Endothelial cell of umbilical vein (primary cell): ENCODE measurements at regions not wholly inside any gene's neighbourhood (a gene's known extent, or its start where the extent isn't known, plus 50 kb on each side); places are given as distances from the start of the nearest gene placed in this dataset.

Experiments used
- BruUV-seq: library from RNA; stranded (reverse); fragments of 400-500 nt; replicated peaks from 2 replicates; lab custom pipeline; 2021; lab: Mats Ljungman, UMichigan
- CTCF ChIA-PET: fragments of 300-600, 350-600 bp; sonication (Branson Sonifier 250); formaldehyde crosslinking; loops from one replicate; lab custom pipeline; 2021; ENCODE audit warnings: antibody characterized with exemption, inconsistent platforms; lab: Charles Lee
- POLR2A ChIA-PET: fragments of 300-600, 350-600 bp; sonication (Branson Sonifier 250); formaldehyde crosslinking; loops from one replicate; lab custom pipeline; 2021; ENCODE audit warnings: antibody characterized with exemption, inconsistent platforms; lab: Charles Lee
- DNase-seq: peaks from one replicate; pipeline ENCODE4 v3.0.0-alpha.2; 2011; ENCODE audit warnings: low read depth, low spot score
- FAIRE-seq: peaks from 2 replicates; lab custom pipeline; 2011; peaks lifted over from hg19 to GRCh38; lab: Jason Lieb, UNC
- H2AFZ ChIP-seq: 2 replicates; pipeline ENCODE4 v1.6.0; 2012; ENCODE audit warnings: low read depth, low read length, control low read depth, inconsistent platforms
- H3K27ac ChIP-seq: 2 replicates; pipeline ENCODE4 v1.5.1; 2011; ENCODE audit warnings: low read depth, mild to moderate bottlenecking, control low read depth, low read length, moderate library complexity; ENCODE audit not compliant: insufficient read depth
- H3K27me3 ChIP-seq, 2 experiments: 2 replicates each; pipeline versions ENCODE4 v1.6.0 to v1.6.1; 2011; ENCODE audit warnings: low read length in 2 of 2, mixed read lengths in 1 of 2; ENCODE audit not compliant: control insufficient read depth in 2 of 2, insufficient read depth in 2 of 2
- H3K36me3 ChIP-seq, 2 experiments: 2 replicates in 1 of 2; 3 replicates in 1 of 2; pipeline ENCODE4 v1.5.1; 2011; ENCODE audit warnings: low read length in 2 of 2, mild to moderate bottlenecking in 1 of 2, moderate library complexity in 1 of 2; ENCODE audit not compliant: control insufficient read depth in 2 of 2, insufficient read depth in 2 of 2; ENCODE audit errors: extremely low read depth in 1 of 2
- H3K4me1 ChIP-seq: 3 replicates; pipeline ENCODE4 v1.5.1; 2011; ENCODE audit warnings: mild to moderate bottlenecking, low read length; ENCODE audit not compliant: control insufficient read depth, insufficient read depth; ENCODE audit errors: extremely low read depth
- H3K4me2 ChIP-seq: 2 replicates; pipeline ENCODE4 v1.6.1; 2011; ENCODE audit warnings: low read length, control low read depth, mixed read lengths; ENCODE audit not compliant: insufficient read depth
- H3K4me3 ChIP-seq, 3 experiments: fragments of 200-600 bp in 1 of 3; sonication (generic), shearing (Covaris generic) in 1 of 3; replicated peaks in 1 of 3; 2 replicates each; pipeline ENCODE4 v1.5.1; 2011 to 2016; ENCODE audit warnings: control low read depth in 3 of 3, low read length in 3 of 3, mild to moderate bottlenecking in 2 of 3, inconsistent platforms in 1 of 3, low read depth in 1 of 3, moderate library complexity in 1 of 3; ENCODE audit not compliant: insufficient read depth in 1 of 3
- H3K79me2 ChIP-seq: 2 replicates; pipeline ENCODE4 v1.6.0; 2012; ENCODE audit warnings: low read length, inconsistent platforms; ENCODE audit not compliant: control insufficient read depth, insufficient read depth
- H3K9ac ChIP-seq: replicated peaks from 2 replicates; pipeline ENCODE3; 2011; ENCODE audit warnings: low read length, control low read depth; ENCODE audit not compliant: insufficient read depth; ENCODE audit errors: extremely low read depth
- H3K9me1 ChIP-seq: replicated peaks from 3 replicates; pipeline ENCODE4 v1.6.0; 2011; ENCODE audit warnings: mild to moderate bottlenecking, low read length; ENCODE audit not compliant: control insufficient read depth, insufficient read depth; ENCODE audit errors: extremely low read depth
- H3K9me3 ChIP-seq: replicated peaks from 2 replicates; pipeline ENCODE4 v1.5.1; 2012; ENCODE audit warnings: low read length, inconsistent platforms; ENCODE audit not compliant: control insufficient read depth, insufficient read depth
- H4K20me1 ChIP-seq: replicated peaks from 2 replicates; pipeline ENCODE3; 2011; ENCODE audit warnings: mild to moderate bottlenecking, low read length; ENCODE audit not compliant: control insufficient read depth, insufficient read depth; ENCODE audit errors: extremely low read depth
- CTCF ChIP-seq, 2 donors: IDR thresholded peaks; 1 replicate in 1 of 2; 2 replicates in 1 of 2; pipeline ENCODE4 v1.5.1; 2011; ENCODE audit warnings: low read length in 2 of 2, mild to moderate bottlenecking in 2 of 2, moderate library complexity in 2 of 2, control low read depth in 1 of 2, inconsistent platforms in 1 of 2, low read depth in 1 of 2; ENCODE audit not compliant: insufficient read depth in 1 of 2; ENCODE audit errors: extremely low read depth in 1 of 2
- EZH2 ChIP-seq: IDR thresholded peaks from 2 replicates; pipeline ENCODE4 v1.6.1; 2012; ENCODE audit warnings: borderline replicate concordance, low read depth, mild to moderate bottlenecking, moderate library complexity, low read length, inconsistent platforms; ENCODE audit not compliant: severe bottlenecking
- FOS ChIP-seq: IDR thresholded peaks from 2 replicates; pipeline ENCODE4 v1.6.1; 2011; ENCODE audit warnings: mild to moderate bottlenecking, low read length, moderate library complexity, borderline replicate concordance; ENCODE audit not compliant: insufficient read depth
- GATA2 ChIP-seq: IDR thresholded peaks from 2 replicates; pipeline ENCODE4 v1.7.0; 2011; ENCODE audit warnings: low read depth, mild to moderate bottlenecking, moderate library complexity, mixed read lengths, low read length; ENCODE audit not compliant: insufficient read length, insufficient read depth
- JUN ChIP-seq: IDR thresholded peaks from 2 replicates; pipeline ENCODE4 v1.6.1; 2011; ENCODE audit warnings: borderline replicate concordance, low read depth; ENCODE audit not compliant: insufficient read length, insufficient read depth
- MAX ChIP-seq: IDR thresholded peaks from 2 replicates; pipeline ENCODE4 v1.6.1; 2011; ENCODE audit not compliant: insufficient read depth, insufficient read length
- MYC ChIP-seq: IDR thresholded peaks from one replicate; pipeline ENCODE4 v1.6.1; 2011; ENCODE audit warnings: mild to moderate bottlenecking, low read depth, low read length
- POLR2A ChIP-seq: IDR thresholded peaks from 2 replicates; pipeline ENCODE4 v1.6.1; 2012; ENCODE audit warnings: low read depth, mild to moderate bottlenecking, control low read depth, low read length
- POLR2AphosphoS5 ChIP-seq: IDR thresholded peaks from 2 replicates; pipeline ENCODE4 v1.6.1; 2012; ENCODE audit warnings: low read depth, mild to moderate bottlenecking, control low read depth, low read length, moderate library complexity; ENCODE audit not compliant: insufficient read depth
- dilution Hi-C: fragments of 300-500 bp; cut with MboI; formaldehyde crosslinking; loops from one replicate; pipeline ENCODE4 v1.15.0; 2019; ENCODE audit warnings: low sequenced_read_pairs; ENCODE audit not compliant: extremely low pct_ligation_motif_present
- intact Hi-C: fragments of 100-400 bp; cut with micrococcal nuclease; formaldehyde crosslinking; loops from one replicate; pipeline ENCODE4 v1.10.0; 2022

GRCh38 chr12:70048521-70049250 is 194.5 kb upstream of the CNOT2 start:
- no peak for FAIRE-seq
- H3K4me2 ChIP-seq: no peak overlapping the region
- ChIA-PET CTCF (no interaction called here), POLR2A (no interaction called here)
- H3K4me3 ChIP-seq: no peak overlapping the region
- dilution Hi-C loops: no loop called here
- no peak for TF ChIP-seq CTCF (IDR thresholded peaks at IDR 0.05; ENCODE audit: extremely low read depth in 1 of 2, insufficient read depth in 1 of 2, low read depth in 1 of 2, low read length in 2 of 2)
- TF ChIP-seq MAX: no peak
- no peak for TF ChIP-seq GATA2
- no peak for TF ChIP-seq FOS
- TF ChIP-seq POLR2AphosphoS5: no peak
- TF ChIP-seq POLR2A: no peak
- no peak for TF ChIP-seq EZH2
- TF ChIP-seq MYC: no peak
- no peak for TF ChIP-seq JUN
- no peaks in the 10 kb centered on the region for H3K9me1 ChIP-seq
- no peak overlapping the region for H2AFZ ChIP-seq
- DNase-seq: no peak
- H3K27me3 ChIP-seq: no peaks in the 10 kb centered on the region
- no peaks in the 10 kb centered on the region for H3K36me3 ChIP-seq
- no peaks in the 10 kb centered on the region for H3K9me3 ChIP-seq
- no peak overlapping the region for H3K27ac ChIP-seq
- H4K20me1 ChIP-seq: no peaks in the 10 kb centered on the region
- no peak overlapping the region for H3K9ac ChIP-seq
- H3K79me2 ChIP-seq: no peaks in the 10 kb centered on the region
- intact Hi-C loops: loop anchor here (10.0 kb wide), 1 partner anchor 286 kb away; no protein-coding TSS in a partner anchor
- BruUV-seq: no TSS peak
- H3K4me1 ChIP-seq: peaks cover 5% of the 10 kb centered on the region
